Midbrain (tissue), 1 donor: ENCODE measurements at regions not wholly inside any gene's neighbourhood (a gene's known extent, or its start where the extent isn't known, plus 50 kb on each side); places are given as distances from the start of the nearest gene placed in this dataset.
"Not testable (repeated sequence)": the region's sequence is repeated elsewhere in the genome, so short reads cannot be mapped to it uniquely, and the experiment has no call there.

Experiments used
- DNase-seq: peaks from one replicate; lab custom pipeline; 2025; lab: John Stamatoyannopoulos, UW

GRCh38 chr7:115789901-115790300 lies 240.7 kb downstream of the TFEC start:
- DNase-seq, result no peak

DNA sequence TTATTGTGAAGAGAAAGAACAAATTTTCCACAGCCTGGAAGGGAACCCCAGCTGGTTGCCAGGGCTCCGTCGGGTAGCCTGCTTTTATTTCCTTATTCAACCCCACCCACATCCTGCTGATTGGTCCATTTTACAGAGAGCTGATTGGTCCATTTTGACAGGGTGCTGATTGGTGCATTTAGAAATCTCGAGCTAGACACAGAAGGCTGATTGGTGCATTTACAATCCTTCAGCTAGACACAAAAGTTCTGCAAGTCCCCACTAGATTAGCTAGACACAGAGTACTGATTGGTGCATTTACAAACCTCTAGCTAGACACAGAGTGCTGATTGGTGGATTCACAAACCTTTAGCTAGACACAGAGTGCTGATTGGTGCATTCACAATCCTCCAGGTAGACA lies 241.1 kb downstream of the TFEC start:
- not testable (repeated sequence) for DNase-seq

- DNase-seq, result no peak
Measured at GRCh38 chr7:115782696-115783490, 247.7 kb downstream of the TFEC start.

DNA sequence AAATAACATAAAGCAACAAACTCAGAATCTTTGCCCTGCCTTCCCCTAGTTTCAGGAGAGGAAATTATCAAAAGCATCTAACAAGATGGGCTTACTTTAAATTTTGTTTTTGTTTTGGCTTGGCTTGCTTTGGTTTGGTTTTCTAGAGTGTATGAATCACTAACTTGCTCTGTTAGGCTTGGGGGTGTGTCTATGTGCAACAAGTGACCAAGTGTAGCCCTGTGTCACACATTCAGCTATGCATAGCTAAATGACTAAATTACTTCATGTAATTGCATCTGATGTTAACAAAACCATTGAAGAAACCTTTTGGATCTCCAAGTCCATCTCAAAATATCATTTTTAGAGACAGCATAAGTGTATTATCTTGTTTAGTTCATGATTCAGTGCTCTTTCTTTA lies 251.0 kb downstream of the TFEC start:
- DNase-seq, result no peak

- DNase-seq, result no peak
Measured at GRCh38 chr7:115775981-115776380, 254.6 kb downstream of the TFEC start.

GRCh38 chr7:115763347-115763746 lies 267.2 kb downstream of the TFEC start:
- no peak for DNase-seq

DNA sequence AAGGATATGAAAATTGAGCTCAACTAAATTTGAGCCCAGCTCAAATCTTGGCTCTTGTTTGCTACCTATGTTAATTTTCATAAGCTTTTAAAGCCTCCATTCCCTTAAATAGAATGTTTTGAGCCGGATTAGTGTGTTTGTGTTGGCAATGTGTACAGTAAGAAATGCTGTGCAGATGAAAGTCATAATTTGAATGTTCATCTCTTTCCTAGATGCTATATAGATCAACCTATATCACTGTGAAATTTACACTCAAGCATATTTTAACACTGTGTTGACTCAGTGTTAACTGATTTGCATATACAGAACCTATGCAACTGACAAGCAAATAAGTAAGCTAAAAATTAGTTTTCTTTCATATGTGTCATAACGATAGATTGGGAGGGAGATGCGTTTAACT lies 272.5 kb downstream of the TFEC start:
- no peak for DNase-seq

GRCh38 chr7:115754226-115754625 lies 276.3 kb downstream of the TFEC start:
- DNase-seq, result no peak

DNA sequence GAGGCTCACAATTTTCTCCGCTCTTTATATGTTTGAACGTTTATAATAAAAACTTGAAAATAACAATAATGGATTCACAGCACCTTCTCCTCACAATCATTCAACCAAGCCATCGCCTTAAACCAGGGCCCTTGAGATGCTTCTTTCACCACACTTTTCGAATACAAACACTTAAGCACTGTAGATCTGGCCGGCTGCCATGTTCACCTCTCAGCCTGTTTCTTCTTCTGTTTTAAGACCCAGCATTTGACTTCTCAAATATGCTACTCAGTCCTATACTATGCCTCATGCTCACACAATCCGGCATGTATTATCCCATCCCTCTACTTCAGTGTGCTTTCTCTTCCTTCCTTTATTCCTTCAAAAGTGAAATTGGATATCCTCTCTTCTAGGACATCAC lies 280.6 kb downstream of the TFEC start:
- no peak for DNase-seq

GRCh38 chr7:115748123-115748738 lies 282.3 kb downstream of the TFEC start:
- no peak for DNase-seq

GRCh38 chr7:115747174-115747573 lies 283.4 kb downstream of the TFEC start:
- DNase-seq, result no peak

DNA sequence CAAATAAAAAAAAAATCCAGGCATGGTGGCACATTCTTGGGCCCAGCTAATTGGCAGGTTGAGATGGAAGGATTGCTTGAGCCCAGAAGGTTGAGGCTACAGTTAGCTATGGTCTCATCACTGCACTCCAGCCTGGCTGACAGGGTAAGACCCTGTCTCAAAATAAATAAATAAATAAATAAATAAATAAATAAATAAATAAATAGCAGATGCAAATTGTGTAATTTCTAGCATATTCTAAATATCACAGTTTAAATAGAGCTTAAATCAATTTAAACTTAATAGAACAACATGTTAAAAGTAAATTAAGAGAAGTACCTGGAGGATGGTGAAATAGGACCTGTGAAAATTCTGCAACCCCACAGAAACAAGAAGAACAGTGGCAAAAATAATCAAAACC lies 290.5 kb downstream of the TFEC start:
- DNase-seq, result no peak

GRCh38 chr7:115734641-115735040 lies 295.9 kb downstream of the TFEC start:
- DNase-seq, result no peak

GRCh38 chr7:115731796-115732471 lies 298.6 kb downstream of the TFEC start:
- no peak for DNase-seq

- no peak for DNase-seq
Measured at GRCh38 chr7:115728518-115728917, 302.0 kb downstream of the TFEC start.

DNA sequence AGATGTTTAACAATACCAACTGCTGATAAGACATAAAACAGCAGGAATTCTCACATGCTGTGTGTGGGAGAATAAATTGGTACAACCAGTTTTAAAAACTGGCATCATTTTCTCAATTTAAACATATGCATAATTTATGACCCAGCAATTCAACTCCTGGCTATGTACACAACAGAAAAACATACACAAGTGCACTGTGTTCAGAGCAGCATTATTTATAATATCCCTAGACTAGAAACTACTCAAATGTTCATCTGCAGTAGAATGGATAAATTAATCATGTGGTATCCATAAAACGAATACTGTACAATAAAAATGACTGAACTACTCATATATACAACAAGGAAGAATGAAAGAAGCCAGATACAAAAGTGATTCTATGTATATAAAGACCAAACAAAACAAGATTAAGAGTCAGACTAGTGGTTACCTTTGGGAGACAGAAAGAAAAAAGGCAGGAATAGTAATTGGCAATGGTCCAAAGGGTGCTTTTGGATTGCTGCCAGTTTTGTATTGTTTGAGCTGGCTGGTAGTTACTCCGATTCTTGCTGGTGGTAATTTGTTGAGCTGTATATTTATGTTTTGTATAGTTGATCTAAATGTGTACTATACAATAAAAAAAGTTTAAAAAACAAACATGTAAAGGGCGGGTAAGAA lies 306.0 kb downstream of the TFEC start:
- DNase-seq, result no peak

DNA sequence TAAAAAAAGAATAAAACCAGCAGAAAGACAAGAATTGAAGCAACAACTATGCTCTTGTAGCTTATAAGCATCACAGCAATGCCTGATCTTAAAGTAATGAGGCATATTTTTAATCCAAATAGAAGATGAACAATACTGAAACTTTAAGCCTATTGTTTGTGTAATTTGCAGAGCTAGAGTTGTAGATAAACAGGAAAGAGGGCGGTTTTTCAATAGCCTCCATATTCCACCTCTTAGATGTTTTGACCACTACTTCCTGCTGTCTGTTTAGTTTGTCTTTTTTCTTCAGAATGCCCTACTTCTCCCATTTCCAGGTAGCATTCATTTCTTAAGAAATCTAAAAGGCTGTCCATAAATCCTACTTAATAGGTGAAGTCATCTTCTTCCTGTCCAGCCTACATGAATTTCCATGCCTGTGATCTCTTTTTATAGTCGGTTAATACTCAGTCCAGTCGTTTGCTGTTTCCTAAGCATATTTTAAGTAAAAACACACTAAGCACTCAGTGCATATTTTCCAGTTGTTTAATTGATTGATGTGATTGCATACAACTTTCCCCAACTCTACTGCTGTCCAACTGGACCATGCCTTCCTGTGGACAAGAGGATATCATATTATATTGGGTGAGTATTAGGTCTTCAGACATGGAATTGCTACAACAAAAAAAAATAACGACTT lies 308.1 kb downstream of the TFEC start:
- DNase-seq, result no peak

- DNase-seq, result no peak
Measured at GRCh38 chr7:115721293-115722217, 309.0 kb downstream of the TFEC start.

- DNase-seq, result no peak
Measured at GRCh38 chr7:115719963-115720362, 310.6 kb downstream of the TFEC start.

DNA sequence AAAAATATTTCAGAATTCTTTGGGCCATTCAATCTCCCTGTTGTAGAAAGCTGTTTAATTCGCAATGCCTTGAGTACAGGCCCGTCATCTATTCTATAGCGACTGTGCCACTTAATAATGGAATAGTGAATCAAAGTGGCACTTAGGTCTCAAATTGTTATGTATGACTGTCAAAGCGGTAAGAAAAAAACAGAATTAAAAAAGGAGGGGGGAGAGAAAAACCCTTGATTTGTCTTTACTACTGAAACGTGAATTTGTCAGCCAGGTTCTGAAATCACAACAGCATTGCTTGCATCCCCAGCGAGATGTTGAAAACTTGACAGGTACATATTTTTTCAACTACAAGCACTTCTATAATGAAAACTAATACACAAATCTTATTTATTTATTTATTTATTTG lies 320.9 kb downstream of the TFEC start:
- no peak for DNase-seq

- DNase-seq, result no peak
Measured at GRCh38 chr7:115708013-115708341, 322.6 kb downstream of the TFEC start.
